B cell (primary cell): ENCODE measurements at regions not wholly inside any gene's neighbourhood (a gene's known extent, or its start where the extent isn't known, plus 50 kb on each side); places are given as distances from the start of the nearest gene placed in this dataset.

Source experiments
- EZH2 ChIP-seq: IDR thresholded peaks from 2 replicates; pipeline ENCODE4 v1.6.1; 2012; ENCODE audit warnings: borderline replicate concordance, low read depth, mild to moderate bottlenecking, moderate library complexity, low read length; ENCODE audit not compliant: insufficient read depth, poor library complexity, severe bottlenecking
- TF ChIP-seq, protein P1 (sequence below): fragments of 200-600 bp; IDR thresholded peaks from one replicate; pipeline ENCODE4 v1.8.0; 2022; ENCODE audit warnings: antibody characterized with exemption, mild to moderate bottlenecking

DNA sequence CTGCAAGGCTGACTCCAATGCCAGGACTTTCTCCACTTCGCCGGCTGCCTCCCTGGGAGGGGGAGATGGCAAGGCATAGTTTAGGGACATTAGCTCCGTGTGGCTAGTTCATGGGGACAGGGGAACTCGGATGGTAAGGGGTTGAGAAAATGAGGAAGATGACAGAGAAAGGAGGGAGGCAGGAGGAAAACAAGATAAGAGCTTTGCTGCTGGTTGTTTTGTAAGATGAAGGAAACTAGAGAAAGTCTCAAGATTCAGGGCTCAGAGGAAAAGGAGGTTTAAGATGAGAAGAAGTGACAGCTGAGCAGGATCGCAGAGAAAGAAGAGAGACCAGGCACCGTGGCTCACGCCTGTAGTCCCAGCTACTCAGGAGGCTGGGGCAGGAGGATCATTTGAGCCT lies 180.9 kb upstream of the RREB1 start:
- TF ChIP-seq, protein P1, sequence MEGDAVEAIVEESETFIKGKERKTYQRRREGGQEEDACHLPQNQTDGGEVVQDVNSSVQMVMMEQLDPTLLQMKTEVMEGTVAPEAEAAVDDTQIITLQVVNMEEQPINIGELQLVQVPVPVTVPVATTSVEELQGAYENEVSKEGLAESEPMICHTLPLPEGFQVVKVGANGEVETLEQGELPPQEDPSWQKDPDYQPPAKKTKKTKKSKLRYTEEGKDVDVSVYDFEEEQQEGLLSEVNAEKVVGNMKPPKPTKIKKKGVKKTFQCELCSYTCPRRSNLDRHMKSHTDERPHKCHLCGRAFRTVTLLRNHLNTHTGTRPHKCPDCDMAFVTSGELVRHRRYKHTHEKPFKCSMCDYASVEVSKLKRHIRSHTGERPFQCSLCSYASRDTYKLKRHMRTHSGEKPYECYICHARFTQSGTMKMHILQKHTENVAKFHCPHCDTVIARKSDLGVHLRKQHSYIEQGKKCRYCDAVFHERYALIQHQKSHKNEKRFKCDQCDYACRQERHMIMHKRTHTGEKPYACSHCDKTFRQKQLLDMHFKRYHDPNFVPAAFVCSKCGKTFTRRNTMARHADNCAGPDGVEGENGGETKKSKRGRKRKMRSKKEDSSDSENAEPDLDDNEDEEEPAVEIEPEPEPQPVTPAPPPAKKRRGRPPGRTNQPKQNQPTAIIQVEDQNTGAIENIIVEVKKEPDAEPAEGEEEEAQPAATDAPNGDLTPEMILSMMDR = no peak
- no peak for TF ChIP-seq EZH2
